Progenitor cell of endocrine pancreas (in vitro differentiated cells): ENCODE measurements at regions not wholly inside any gene's neighbourhood (a gene's known extent, or its start where the extent isn't known, plus 50 kb on each side); places are given as distances from the start of the nearest gene placed in this dataset.
A peak's percentile ranks its signal among the peaks of the same experiment; 100 is the strongest.

Source experiments
- DNase-seq: peaks from one replicate; pipeline ENCODE4 v3.0.0; 2021; ENCODE audit warnings: low spot score; ENCODE audit not compliant: unreplicated experiment
- H3K27ac Mint-ChIP-seq: 2 replicates; pipeline ENCODE4 v1.8.0; 2021; ENCODE audit warnings: mild to moderate bottlenecking, moderate library complexity, mixed read lengths
- H3K27me3 Mint-ChIP-seq: 2 replicates; pipeline ENCODE4 v1.8.0; 2021; ENCODE audit warnings: mixed read lengths
- H3K36me3 Mint-ChIP-seq: 2 replicates; pipeline ENCODE4 v1.8.0; 2022; ENCODE audit warnings: mixed read lengths; ENCODE audit not compliant: insufficient read depth
- H3K4me1 Mint-ChIP-seq: 2 replicates; pipeline ENCODE4 v1.8.0; 2021; ENCODE audit warnings: low read depth, mixed read lengths
- H3K4me3 Mint-ChIP-seq: 2 replicates; pipeline ENCODE4 v1.8.0; 2021; ENCODE audit warnings: low read depth, mild to moderate bottlenecking, moderate library complexity, mixed read lengths
- H3K9me3 Mint-ChIP-seq: 2 replicates; pipeline ENCODE4 v1.8.0; 2021; ENCODE audit warnings: low read depth, mixed read lengths
- CTCF ChIP-seq: fragments of 200-600 bp; sonication (generic); IDR thresholded peaks from one replicate; pipeline ENCODE4 v1.5.0; 2021; ENCODE audit warnings: antibody characterized with exemption, mild to moderate bottlenecking; ENCODE audit not compliant: unreplicated experiment

- H3K27ac Mint-ChIP-seq = peak overlapping the region; percentile 59
- peaks cover 15% of the 10 kb centered on the region for H3K4me1 Mint-ChIP-seq
- no peak for TF ChIP-seq CTCF
Measured at GRCh38 chr10:32131388-32131787, 75.2 kb upstream of the KIF5B start.

GRCh38 chr10:32130788-32131187, 74.6 kb upstream of the KIF5B start:
- no peak for DNase-seq
- no peak for TF ChIP-seq CTCF
- no peaks in the 10 kb centered on the region for H3K27me3 Mint-ChIP-seq
- H3K4me3 Mint-ChIP-seq = no peak overlapping the region
- H3K27ac Mint-ChIP-seq = no peak overlapping the region
- H3K4me1 Mint-ChIP-seq = peaks cover 15% of the 10 kb centered on the region
- no peaks in the 10 kb centered on the region for H3K9me3 Mint-ChIP-seq
- H3K36me3 Mint-ChIP-seq = no peaks in the 10 kb centered on the region

More at GRCh38 chr10:32131388-32131787, 75.2 kb upstream of the KIF5B start:
- H3K27me3 Mint-ChIP-seq = no peaks in the 10 kb centered on the region
- H3K9me3 Mint-ChIP-seq = no peaks in the 10 kb centered on the region
- no peak for DNase-seq
- no peak overlapping the region for H3K4me3 Mint-ChIP-seq
- H3K36me3 Mint-ChIP-seq = no peaks in the 10 kb centered on the region

- DNase-seq = no peak
- Mint-ChIP-seq H3K27ac (peak overlapping the region; percentile 46), H3K36me3 (no peaks in the 10 kb centered on the region), H3K4me1 (peaks cover 13% of the 10 kb centered on the region), H3K27me3 (no peaks in the 10 kb centered on the region), H3K4me3 (no peak overlapping the region), H3K9me3 (no peaks in the 10 kb centered on the region)
- TF ChIP-seq CTCF = no peak
Measured at GRCh38 chr10:32125023-32125422, 68.8 kb upstream of the KIF5B start.

- no peak overlapping the region for H3K27ac Mint-ChIP-seq
- no peaks in the 10 kb centered on the region for H3K36me3 Mint-ChIP-seq
- DNase-seq = no peak
- TF ChIP-seq CTCF = no peak
- H3K27me3 Mint-ChIP-seq = no peaks in the 10 kb centered on the region
- no peak overlapping the region for H3K4me3 Mint-ChIP-seq
- peaks cover 11% of the 10 kb centered on the region for H3K4me1 Mint-ChIP-seq
- no peaks in the 10 kb centered on the region for H3K9me3 Mint-ChIP-seq
Measured at GRCh38 chr10:32123021-32123420, 66.8 kb upstream of the KIF5B start.

- H3K9me3 Mint-ChIP-seq = no peaks in the 10 kb centered on the region
- H3K27me3 Mint-ChIP-seq = no peaks in the 10 kb centered on the region
- H3K27ac Mint-ChIP-seq = no peak overlapping the region
- no peak overlapping the region for H3K4me3 Mint-ChIP-seq
- TF ChIP-seq CTCF = no peak
- H3K4me1 Mint-ChIP-seq = peaks cover 11% of the 10 kb centered on the region
- H3K36me3 Mint-ChIP-seq = no peaks in the 10 kb centered on the region
- DNase-seq = no peak
Measured at GRCh38 chr10:32121648-32122047, 65.4 kb upstream of the KIF5B start.
